Hepatocyte (in vitro differentiated cells): ENCODE measurements at regions not wholly inside any gene's neighbourhood (a gene's known extent, or its start where the extent isn't known, plus 50 kb on each side); places are given as distances from the start of the nearest gene placed in this dataset.

Experiments
- EZH2 ChIP-seq: fragments of 200-600 bp; sonication (generic); IDR thresholded peaks from 2 replicates; pipeline ENCODE4 v1.6.1; 2016; ENCODE audit warnings: antibody characterized with exemption, mild to moderate bottlenecking, borderline replicate concordance
- EZH2phosphoT487 ChIP-seq: fragments of 200-600 bp; sonication (generic); IDR thresholded peaks from one replicate; pipeline ENCODE4 v1.6.1; 2018; ENCODE audit warnings: antibody characterized with exemption, mild to moderate bottlenecking, low read depth, moderate library complexity; ENCODE audit not compliant: unreplicated experiment, severe bottlenecking
- TF ChIP-seq, protein P1 (sequence below): fragments of 200-600 bp; sonication (generic); IDR thresholded peaks from 2 replicates; pipeline ENCODE4 v1.5.1; 2016; ENCODE audit warnings: antibody characterized with exemption, mild to moderate bottlenecking; ENCODE audit not compliant: poor library complexity

DNA sequence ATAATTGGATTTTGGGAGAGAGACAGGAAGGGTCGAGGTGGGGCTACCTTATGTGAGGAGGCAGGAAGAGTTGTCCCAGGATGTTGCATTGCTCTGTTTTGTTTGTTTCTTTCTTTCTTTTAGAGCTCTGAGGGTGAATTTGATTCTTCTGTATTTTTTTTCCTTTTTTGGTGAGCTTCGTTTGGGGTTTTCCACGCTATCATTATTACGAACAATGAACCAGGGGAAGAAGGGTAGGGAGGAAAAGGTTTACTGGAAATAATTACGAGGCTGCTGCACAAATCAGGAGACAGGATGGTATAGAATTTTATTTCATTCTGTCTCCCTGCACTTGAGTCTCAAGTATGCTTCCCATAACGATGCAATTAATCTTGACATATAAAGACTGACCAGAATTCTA lies 51.4 kb upstream of the ZNF516 start:
- TF ChIP-seq EZH2 (no peak), EZH2phosphoT487 (no peak)
- TF ChIP-seq, protein P1, sequence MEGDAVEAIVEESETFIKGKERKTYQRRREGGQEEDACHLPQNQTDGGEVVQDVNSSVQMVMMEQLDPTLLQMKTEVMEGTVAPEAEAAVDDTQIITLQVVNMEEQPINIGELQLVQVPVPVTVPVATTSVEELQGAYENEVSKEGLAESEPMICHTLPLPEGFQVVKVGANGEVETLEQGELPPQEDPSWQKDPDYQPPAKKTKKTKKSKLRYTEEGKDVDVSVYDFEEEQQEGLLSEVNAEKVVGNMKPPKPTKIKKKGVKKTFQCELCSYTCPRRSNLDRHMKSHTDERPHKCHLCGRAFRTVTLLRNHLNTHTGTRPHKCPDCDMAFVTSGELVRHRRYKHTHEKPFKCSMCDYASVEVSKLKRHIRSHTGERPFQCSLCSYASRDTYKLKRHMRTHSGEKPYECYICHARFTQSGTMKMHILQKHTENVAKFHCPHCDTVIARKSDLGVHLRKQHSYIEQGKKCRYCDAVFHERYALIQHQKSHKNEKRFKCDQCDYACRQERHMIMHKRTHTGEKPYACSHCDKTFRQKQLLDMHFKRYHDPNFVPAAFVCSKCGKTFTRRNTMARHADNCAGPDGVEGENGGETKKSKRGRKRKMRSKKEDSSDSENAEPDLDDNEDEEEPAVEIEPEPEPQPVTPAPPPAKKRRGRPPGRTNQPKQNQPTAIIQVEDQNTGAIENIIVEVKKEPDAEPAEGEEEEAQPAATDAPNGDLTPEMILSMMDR, result no peak
